ENCODE measurements at regions not wholly inside any gene's neighbourhood (a gene's known extent, or its start where the extent isn't known, plus 50 kb on each side); places are given as distances from the start of the nearest gene placed in this dataset.

- H3K4me3 ChIP-seq (ENCODE audit: low read depth, low read length) = no peak overlapping the region
Measured at GRCh38 chr20:60584221-60584620, 626.0 kb downstream of the CDH26 start.

GRCh38 chr20:60585651-60586050, 627.4 kb downstream of the CDH26 start:
- no peak for TF ChIP-seq CTCF (IDR thresholded peaks at IDR 0.05; ENCODE audit: low read depth, low read length)
- no peak overlapping the region for H3K4me3 ChIP-seq (ENCODE audit: low read depth, low read length)

More at GRCh38 chr20:60584221-60584620, 626.0 kb downstream of the CDH26 start:
- TF ChIP-seq CTCF (IDR thresholded peaks at IDR 0.05; ENCODE audit: low read depth, low read length) = no peak

GRCh38 chr20:60586269-60587050, 628.2 kb downstream of the CDH26 start:
- TF ChIP-seq CTCF (IDR thresholded peaks at IDR 0.05; ENCODE audit: low read depth, low read length) = no peak
- no peak overlapping the region for H3K4me3 ChIP-seq (ENCODE audit: low read depth, low read length)

GRCh38 chr20:60587986-60588385, 629.8 kb downstream of the CDH26 start:
- no peak overlapping the region for H3K4me3 ChIP-seq (ENCODE audit: low read depth, low read length)
- TF ChIP-seq CTCF (IDR thresholded peaks at IDR 0.05; ENCODE audit: low read depth, low read length) = no peak

GRCh38 chr20:60589623-60590022, 631.4 kb downstream of the CDH26 start:
- no peak overlapping the region for H3K4me3 ChIP-seq (ENCODE audit: low read depth, low read length)
- no peak for TF ChIP-seq CTCF (IDR thresholded peaks at IDR 0.05; ENCODE audit: low read depth, low read length)

- TF ChIP-seq CTCF (IDR thresholded peaks at IDR 0.05; ENCODE audit: low read depth, low read length) = no peak
Measured at GRCh38 chr20:60591172-60591799, 633.1 kb downstream of the CDH26 start.

GRCh38 chr20:60598528-60598927, 640.3 kb downstream of the CDH26 start:
- no peak for TF ChIP-seq CTCF (IDR thresholded peaks at IDR 0.05; ENCODE audit: low read depth, low read length)
- no peak overlapping the region for H3K4me3 ChIP-seq (ENCODE audit: low read depth, low read length)

More at GRCh38 chr20:60591172-60591799, 633.1 kb downstream of the CDH26 start:
- no peak overlapping the region for H3K4me3 ChIP-seq (ENCODE audit: low read depth, low read length)
